Stimulated activated CD8-positive, alpha-beta memory T cell treated with anti-CD3 and anti-CD28 coated beads, Interleukin-4, amount 100 ng/mL, for 48 hours (primary cell): ENCODE measurements at regions not wholly inside any gene's neighbourhood (a gene's known extent, or its start where the extent isn't known, plus 50 kb on each side); places are given as distances from the start of the nearest gene placed in this dataset.

Source experiments
- DNase-seq: peaks from one replicate; pipeline ENCODE4 v3.0.0-alpha.2; 2020

- DNase-seq: no peak
Measured at GRCh38 chr4:38343608-38344007, 320.4 kb upstream of the KLF3 start.

GRCh38 chr4:38344929-38345328, 319.1 kb upstream of the KLF3 start:
- no peak for DNase-seq

DNA sequence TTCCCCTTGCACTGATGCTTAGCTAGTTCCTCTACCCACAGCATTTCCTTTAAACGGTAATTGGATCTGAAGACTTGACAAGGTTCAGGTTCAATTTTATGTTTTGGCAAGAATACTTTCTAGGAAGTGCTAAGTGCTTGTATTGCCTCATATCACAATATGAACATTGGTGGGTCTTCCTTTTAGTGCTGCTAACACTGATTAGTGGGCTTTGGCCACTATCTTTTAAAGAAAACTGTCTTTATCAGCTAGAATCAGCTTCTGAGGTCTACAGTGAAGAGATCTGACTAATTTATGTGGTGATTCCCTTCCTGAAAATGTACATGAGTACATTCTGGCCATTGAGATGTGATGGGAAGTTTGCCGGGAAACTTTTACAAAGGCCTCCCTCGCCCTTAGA, 316.7 kb upstream of the KLF3 start:
- DNase-seq: no peak

DNA sequence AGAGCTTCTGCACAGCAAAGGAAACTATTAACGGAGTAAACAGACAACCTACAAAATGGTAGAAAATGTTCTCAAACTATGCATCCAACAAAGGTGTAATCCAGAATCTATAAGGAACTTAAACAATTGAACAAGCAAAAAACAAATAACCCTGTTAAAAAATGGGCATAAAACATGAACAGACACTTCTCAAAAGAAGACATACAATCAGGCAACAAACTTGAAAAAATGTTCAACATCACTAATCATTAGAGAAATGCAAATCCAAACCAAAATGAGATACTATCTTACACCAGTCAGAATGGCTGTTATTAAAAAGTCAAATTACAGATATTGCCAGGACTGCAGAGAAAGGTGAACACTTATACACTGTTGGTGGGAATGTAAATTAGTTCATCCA, 309.6 kb upstream of the KLF3 start:
- no peak for DNase-seq

DNA sequence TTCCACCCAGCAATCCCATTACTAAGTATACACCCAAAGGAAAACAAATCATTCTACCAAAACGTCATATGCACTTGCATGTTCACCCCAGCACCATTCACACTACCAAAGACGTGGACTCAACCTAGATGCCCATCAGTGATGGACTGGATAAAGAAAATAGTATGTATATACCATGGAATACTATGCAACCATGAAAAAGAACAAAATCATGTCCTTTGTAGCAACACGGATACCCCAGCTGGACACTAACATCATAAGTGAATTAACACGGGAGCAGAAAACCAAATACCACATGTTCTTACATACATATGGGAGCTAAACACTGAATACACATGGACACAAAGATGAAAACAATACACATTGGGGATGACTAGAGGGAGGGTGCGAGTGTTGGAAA, 309.1 kb upstream of the KLF3 start:
- DNase-seq: no peak

- no peak for DNase-seq
Measured at GRCh38 chr4:38356686-38357085, 307.3 kb upstream of the KLF3 start.

- no peak for DNase-seq
Measured at GRCh38 chr4:38357546-38357945, 306.5 kb upstream of the KLF3 start.

GRCh38 chr4:38359113-38359512, 304.9 kb upstream of the KLF3 start:
- DNase-seq: no peak

GRCh38 chr4:38360201-38360600, 303.8 kb upstream of the KLF3 start:
- no peak for DNase-seq

GRCh38 chr4:38364383-38364963, 299.5 kb upstream of the KLF3 start:
- DNase-seq: no peak

- DNase-seq: no peak
Measured at GRCh38 chr4:38365261-38365660, 298.7 kb upstream of the KLF3 start.

DNA sequence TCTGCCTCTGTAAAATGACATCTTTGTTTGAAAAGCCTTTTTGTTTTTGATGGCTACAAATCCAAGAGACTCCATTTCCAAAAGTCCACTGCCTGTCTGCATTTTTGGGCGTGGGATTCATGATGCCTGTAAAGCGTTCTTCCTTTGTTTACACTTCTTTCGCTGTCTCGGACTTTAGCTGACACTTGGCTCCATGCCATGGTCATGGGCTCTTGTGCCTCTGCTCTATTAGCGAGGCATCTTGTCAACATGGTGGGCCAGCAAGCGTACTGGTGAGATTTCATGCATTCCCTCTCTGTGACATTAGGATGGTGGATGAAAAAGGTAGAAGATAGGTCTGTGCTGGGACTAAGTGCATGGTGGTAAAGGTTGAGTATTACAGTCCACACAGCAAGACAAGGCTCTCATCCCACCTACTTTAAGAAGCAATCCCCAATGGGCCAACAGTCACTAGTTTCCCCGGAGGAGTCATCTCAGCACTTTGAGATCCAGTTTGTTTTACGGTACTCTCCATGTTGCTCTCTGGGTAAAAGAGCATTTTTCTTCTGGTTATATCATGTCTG, 298.2 kb upstream of the KLF3 start:
- DNase-seq: no peak

GRCh38 chr4:38366456-38366855, 297.5 kb upstream of the KLF3 start:
- no peak for DNase-seq

DNA sequence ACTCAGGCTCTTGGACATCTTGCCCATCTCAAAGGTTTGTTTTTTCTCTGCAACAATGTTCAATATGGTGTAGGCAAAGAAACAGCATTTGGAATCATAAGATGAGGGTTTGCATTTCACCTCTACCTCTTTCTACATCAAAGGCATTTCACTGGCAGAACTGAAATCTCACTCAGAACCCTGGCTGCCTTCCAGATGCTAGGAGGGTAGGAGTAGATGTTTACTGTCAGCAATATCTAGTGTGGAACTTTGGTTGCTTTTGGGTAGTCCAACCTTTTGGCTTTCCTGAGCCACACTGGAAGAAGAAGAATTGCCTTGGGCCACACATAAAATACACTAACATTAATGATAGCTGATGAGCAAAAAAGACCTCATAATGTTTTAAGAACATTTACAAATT, 297.0 kb upstream of the KLF3 start:
- DNase-seq: no peak

GRCh38 chr4:38367642-38368174, 296.3 kb upstream of the KLF3 start:
- DNase-seq: no peak

GRCh38 chr4:38368613-38369012, 295.4 kb upstream of the KLF3 start:
- DNase-seq: no peak

- DNase-seq: no peak
Measured at GRCh38 chr4:38371391-38371851, 292.6 kb upstream of the KLF3 start.

DNA sequence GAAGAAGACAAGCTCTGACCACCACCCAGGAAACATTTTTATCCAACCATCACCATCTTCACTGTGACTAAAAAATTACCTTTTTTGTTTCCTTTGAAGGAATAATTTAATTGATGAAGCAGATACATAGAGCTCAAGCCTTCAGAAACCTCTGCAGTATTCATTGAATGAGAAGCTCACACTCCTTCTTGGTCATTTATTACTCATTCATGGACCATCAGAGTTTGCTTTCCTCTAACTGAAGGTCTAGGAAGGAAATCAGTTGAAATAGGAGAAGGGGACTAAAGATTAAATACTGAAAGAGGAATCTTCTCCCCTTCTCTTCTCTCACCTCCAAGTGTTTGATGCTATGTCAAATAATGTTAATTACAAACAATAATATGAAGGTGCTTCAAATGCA, 290.6 kb upstream of the KLF3 start:
- no peak for DNase-seq

DNA sequence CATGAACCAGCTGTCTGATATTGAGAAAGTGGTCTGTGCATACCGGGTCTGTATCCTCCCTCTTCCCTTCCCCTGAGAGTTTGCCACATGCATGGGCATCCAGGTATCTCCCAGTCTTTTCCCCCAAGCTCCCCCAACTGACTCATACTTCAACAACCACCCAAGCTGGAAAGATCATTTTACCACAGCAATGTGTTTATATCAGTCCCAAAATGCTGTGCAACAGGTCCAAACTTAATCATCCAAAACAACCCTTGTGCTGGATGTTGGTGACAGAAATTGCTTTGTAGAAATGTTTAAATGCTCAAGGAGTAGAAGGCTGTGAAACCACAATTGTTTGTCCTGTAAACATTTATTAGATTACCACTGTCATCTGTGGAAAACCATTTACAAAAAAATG, 286.8 kb upstream of the KLF3 start:
- no peak for DNase-seq

- DNase-seq: no peak
Measured at GRCh38 chr4:38378478-38378877, 285.5 kb upstream of the KLF3 start.

- no peak for DNase-seq
Measured at GRCh38 chr4:38381788-38382187, 282.2 kb upstream of the KLF3 start.

DNA sequence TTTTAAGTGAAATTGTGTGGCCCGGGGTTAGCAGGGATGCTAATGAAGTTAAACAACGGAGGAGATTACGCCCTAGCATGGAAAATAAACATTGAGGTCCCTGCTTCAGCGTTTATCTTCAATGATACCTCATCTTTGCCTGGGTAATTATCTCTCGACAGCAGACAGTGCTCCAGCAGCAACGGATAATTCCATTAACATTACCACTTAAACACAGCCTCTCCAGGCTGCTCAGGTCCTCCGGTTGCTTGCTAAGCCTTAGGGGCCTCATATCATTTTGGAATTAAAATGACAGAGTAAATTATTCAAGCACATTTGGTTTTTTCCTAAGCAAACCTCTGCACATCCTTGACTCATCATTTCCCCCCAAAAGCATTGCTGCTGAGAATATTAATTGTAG, 281.5 kb upstream of the KLF3 start:
- no peak for DNase-seq

- DNase-seq: no peak
Measured at GRCh38 chr4:38383646-38384121, 280.3 kb upstream of the KLF3 start.

- no peak for DNase-seq
Measured at GRCh38 chr4:38385093-38386004, 278.6 kb upstream of the KLF3 start.
